Stimulated activated effector memory CD8-positive, alpha-beta T cell treated with anti-CD3 and anti-CD28 coated beads, Interleukin-12 subunit alpha, Interleukin-12 subunit beta, amount 100 ng/mL, for 72 hours (primary cell): ENCODE measurements at regions not wholly inside any gene's neighbourhood (a gene's known extent, or its start where the extent isn't known, plus 50 kb on each side); places are given as distances from the start of the nearest gene placed in this dataset.

Experiments used
- ATAC-seq: fragments of 150-1000 bp; cut with Tn5 transposase; 2 replicates; pipeline ENCODE4 v1.10.0; 2021
- DNase-seq, 2 donors: peaks; one replicate each; pipeline ENCODE4 v3.0.0; 2021 to 2022; ENCODE audit warnings: low spot score in 2 of 2
- H3K27ac Mint-ChIP-seq: one replicate; pipeline ENCODE4 v1.8.0; 2022; ENCODE audit warnings: mild to moderate bottlenecking, mixed read lengths
- H3K36me3 Mint-ChIP-seq: one replicate; pipeline ENCODE4 v1.8.0; 2022; ENCODE audit warnings: mild to moderate bottlenecking, mixed read lengths
- H3K4me1 Mint-ChIP-seq: one replicate; pipeline ENCODE4 v1.8.0; 2022; ENCODE audit warnings: mixed read lengths
- H3K4me3 Mint-ChIP-seq: one replicate; pipeline ENCODE4 v1.8.0; 2022; ENCODE audit warnings: mild to moderate bottlenecking, mixed read lengths
- H3K9me3 Mint-ChIP-seq: one replicate; pipeline ENCODE4 v1.8.0; 2022; ENCODE audit warnings: mixed read lengths

- ATAC-seq (no peak), DNase-seq (no peak)
- Mint-ChIP-seq H3K27ac (no peak overlapping the region), H3K36me3 (no peaks in the 10 kb centered on the region), H3K4me3 (no peak overlapping the region), H3K4me1 (no peaks in the 10 kb centered on the region), H3K9me3 (no peaks in the 10 kb centered on the region)
Measured at GRCh38 chr1:90134175-90134955, 139.5 kb downstream of the ZNF326 start.

- DNase-seq: no peak
- ATAC-seq: no peak
- Mint-ChIP-seq H3K36me3 (no peaks in the 10 kb centered on the region), H3K4me3 (no peak overlapping the region), H3K27ac (no peak overlapping the region), H3K4me1 (no peaks in the 10 kb centered on the region), H3K9me3 (no peaks in the 10 kb centered on the region)
Measured at GRCh38 chr1:90133133-90133532, 138.2 kb downstream of the ZNF326 start.

GRCh38 chr1:90132306-90132705 lies 137.4 kb downstream of the ZNF326 start:
- ATAC-seq: no peak
- DNase-seq: no peak
- Mint-ChIP-seq H3K27ac (no peak overlapping the region), H3K9me3 (no peaks in the 10 kb centered on the region), H3K36me3 (no peaks in the 10 kb centered on the region), H3K4me1 (no peaks in the 10 kb centered on the region), H3K4me3 (no peak overlapping the region)

GRCh38 chr1:90127288-90127953 lies 132.5 kb downstream of the ZNF326 start:
- ATAC-seq: no peak
- H3K9me3 Mint-ChIP-seq: no peaks in the 10 kb centered on the region
- no peak for DNase-seq

GRCh38 chr1:90126834-90127233 lies 131.9 kb downstream of the ZNF326 start:
- no peaks in the 10 kb centered on the region for H3K9me3 Mint-ChIP-seq
- H3K27ac Mint-ChIP-seq: no peak overlapping the region
- no peaks in the 10 kb centered on the region for H3K36me3 Mint-ChIP-seq
- no peak for ATAC-seq
- H3K4me3 Mint-ChIP-seq: no peak overlapping the region
- H3K4me1 Mint-ChIP-seq: no peaks in the 10 kb centered on the region
- no peak for DNase-seq

More at GRCh38 chr1:90127288-90127953, 132.5 kb downstream of the ZNF326 start:
- Mint-ChIP-seq H3K4me3 (no peak overlapping the region), H3K27ac (no peak overlapping the region), H3K36me3 (no peaks in the 10 kb centered on the region), H3K4me1 (no peaks in the 10 kb centered on the region)

GRCh38 chr1:90122654-90123340 lies 127.9 kb downstream of the ZNF326 start:
- H3K36me3 Mint-ChIP-seq: no peaks in the 10 kb centered on the region
- ATAC-seq: no peak
- DNase-seq: no peak
- H3K27ac Mint-ChIP-seq: no peak overlapping the region
- no peak overlapping the region for H3K4me3 Mint-ChIP-seq
- H3K4me1 Mint-ChIP-seq: no peaks in the 10 kb centered on the region
- no peaks in the 10 kb centered on the region for H3K9me3 Mint-ChIP-seq

GRCh38 chr1:90114521-90115141 lies 119.7 kb downstream of the ZNF326 start:
- no peak for ATAC-seq
- Mint-ChIP-seq H3K4me3 (no peak overlapping the region), H3K4me1 (no peaks in the 10 kb centered on the region), H3K9me3 (no peaks in the 10 kb centered on the region), H3K36me3 (no peaks in the 10 kb centered on the region), H3K27ac (no peak overlapping the region)
- DNase-seq: no peak

GRCh38 chr1:90107990-90108389 lies 113.1 kb downstream of the ZNF326 start:
- Mint-ChIP-seq H3K9me3 (no peaks in the 10 kb centered on the region), H3K36me3 (no peaks in the 10 kb centered on the region), H3K27ac (no peak overlapping the region), H3K4me1 (no peaks in the 10 kb centered on the region), H3K4me3 (no peak overlapping the region)
- ATAC-seq (no peak), DNase-seq (no peak)

GRCh38 chr1:90106311-90106710 lies 111.4 kb downstream of the ZNF326 start:
- H3K9me3 Mint-ChIP-seq: no peaks in the 10 kb centered on the region
- H3K36me3 Mint-ChIP-seq: no peaks in the 10 kb centered on the region
- DNase-seq: no peak
- no peak overlapping the region for H3K27ac Mint-ChIP-seq
- no peak for ATAC-seq
- H3K4me3 Mint-ChIP-seq: no peak overlapping the region
- H3K4me1 Mint-ChIP-seq: no peaks in the 10 kb centered on the region

GRCh38 chr1:90104941-90105538 lies 110.1 kb downstream of the ZNF326 start:
- no peak for ATAC-seq

GRCh38 chr1:90100566-90100965 lies 105.7 kb downstream of the ZNF326 start:
- no peak overlapping the region for H3K27ac Mint-ChIP-seq
- no peak overlapping the region for H3K4me3 Mint-ChIP-seq
- ATAC-seq (no peak), DNase-seq (no peak)
- peaks cover 2% of the 10 kb centered on the region for H3K9me3 Mint-ChIP-seq
- no peaks in the 10 kb centered on the region for H3K4me1 Mint-ChIP-seq
- no peaks in the 10 kb centered on the region for H3K36me3 Mint-ChIP-seq

More at GRCh38 chr1:90104941-90105538, 110.1 kb downstream of the ZNF326 start:
- Mint-ChIP-seq H3K36me3 (no peaks in the 10 kb centered on the region), H3K27ac (no peak overlapping the region), H3K4me3 (no peak overlapping the region), H3K9me3 (no peaks in the 10 kb centered on the region), H3K4me1 (no peaks in the 10 kb centered on the region)
- no peak for DNase-seq

- ATAC-seq: no peak
- Mint-ChIP-seq H3K27ac (no peak overlapping the region), H3K4me3 (no peak overlapping the region), H3K9me3 (peaks cover 2% of the 10 kb centered on the region), H3K4me1 (no peaks in the 10 kb centered on the region), H3K36me3 (no peaks in the 10 kb centered on the region)
- no peak for DNase-seq
Measured at GRCh38 chr1:90092441-90092840, 97.5 kb downstream of the ZNF326 start.
